Mesendoderm (in vitro differentiated cells): ENCODE measurements at regions not wholly inside any gene's neighbourhood (a gene's known extent, or its start where the extent isn't known, plus 50 kb on each side); places are given as distances from the start of the nearest gene placed in this dataset.

Experiments used
- DNase-seq: peaks from one replicate; pipeline ENCODE4 v3.0.0; 2013
- H2AK5ac ChIP-seq: 2 replicates; pipeline ENCODE4 v1.6.1; 2013; ENCODE audit warnings: low read length, inconsistent platforms
- H2BK120ac ChIP-seq: 2 replicates; pipeline ENCODE4 v1.6.1; 2013; ENCODE audit warnings: low read depth, mild to moderate bottlenecking, low read length, moderate library complexity, mixed read lengths
- H2BK15ac ChIP-seq: replicated peaks from 2 replicates; pipeline ENCODE4 v1.6.1; 2013; ENCODE audit warnings: low read depth, mild to moderate bottlenecking, moderate library complexity
- H2BK5ac ChIP-seq: 2 replicates; pipeline ENCODE4 v1.6.1; 2013; ENCODE audit warnings: low read length, inconsistent platforms
- H3K18ac ChIP-seq: 2 replicates; pipeline ENCODE4 v1.6.1; 2013; ENCODE audit warnings: mild to moderate bottlenecking, low read length, mixed read lengths
- H3K23ac ChIP-seq: one replicate; pipeline ENCODE4 v1.6.1; 2013; ENCODE audit warnings: low read length
- H3K27ac ChIP-seq: 2 replicates; pipeline ENCODE4 v1.5.1; 2013; ENCODE audit warnings: low read depth, mild to moderate bottlenecking, inconsistent platforms, low read length, moderate library complexity
- H3K27me3 ChIP-seq: 2 replicates; pipeline ENCODE4 v1.6.1; 2013; ENCODE audit warnings: low read length, control low read depth, mild to moderate bottlenecking, inconsistent platforms; ENCODE audit not compliant: insufficient read depth, poor library complexity
- H3K36me3 ChIP-seq: 2 replicates; pipeline ENCODE4 v1.6.1; 2013; ENCODE audit warnings: low read length, inconsistent platforms; ENCODE audit not compliant: control insufficient read depth, insufficient read depth
- H3K4ac ChIP-seq: one replicate; pipeline ENCODE4 v1.6.1; 2013; ENCODE audit warnings: low read depth, mild to moderate bottlenecking, low read length, moderate library complexity
- H3K4me1 ChIP-seq: 2 replicates; pipeline ENCODE4 v1.6.1; 2013; ENCODE audit warnings: low read depth, low read length, inconsistent platforms; ENCODE audit not compliant: control insufficient read depth
- H3K4me2 ChIP-seq: 2 replicates; pipeline ENCODE4 v1.6.1; 2013; ENCODE audit warnings: low read length
- H3K4me3 ChIP-seq: 2 replicates; pipeline ENCODE4 v1.5.1; 2013; ENCODE audit warnings: mild to moderate bottlenecking, low read length
- H3K56ac ChIP-seq: one replicate; pipeline ENCODE4 v1.6.1; 2013; ENCODE audit warnings: low read length
- H3K79me1 ChIP-seq: 2 replicates; pipeline ENCODE4 v1.6.1; 2013; ENCODE audit warnings: low read length, inconsistent platforms
- H3K79me2 ChIP-seq: 2 replicates; pipeline ENCODE4 v1.6.1; 2013; ENCODE audit warnings: mild to moderate bottlenecking, low read length; ENCODE audit not compliant: control insufficient read depth, insufficient read depth
- H3K9ac ChIP-seq: 2 replicates; pipeline ENCODE4 v1.6.1; 2013; ENCODE audit warnings: low read length, inconsistent platforms
- H4K5ac ChIP-seq: one replicate; pipeline ENCODE4 v1.6.1; 2013; ENCODE audit warnings: low read length
- H4K8ac ChIP-seq: one replicate; pipeline ENCODE4 v1.6.1; 2013; ENCODE audit warnings: low read depth, mild to moderate bottlenecking, control low read depth, low read length, moderate library complexity
- WGBS: extraction: QIAGEN DNeasy Blood & Tissue Kit; methylation state at CpG from one replicate; pipeline ENCODE4 v1.1.7; 2013; ENCODE audit warnings: low lambda C conversion rate, missing lambda C conversion rate; ENCODE audit not compliant: insufficient coverage; ENCODE audit errors: extremely low coverage; 5-methylcytosine and 5-hydroxymethylcytosine counted together

- Histone ChIP-seq H3K4ac (no peak overlapping the region), H3K36me3 (no peaks in the 10 kb centered on the region), H3K27ac (no peak overlapping the region), H4K8ac (no peak overlapping the region), H2BK120ac (no peak overlapping the region), H2BK15ac (no peak overlapping the region), H3K4me1 (no peaks in the 10 kb centered on the region), H3K23ac (no peak overlapping the region), H3K79me1 (no peaks in the 10 kb centered on the region), H3K27me3 (no peaks in the 10 kb centered on the region), H3K79me2 (no peaks in the 10 kb centered on the region), H3K9ac (no peak overlapping the region), H2AK5ac (no peak overlapping the region), H3K4me3 (no peak overlapping the region), H2BK5ac (no peak overlapping the region), H3K56ac (no peak overlapping the region), H4K5ac (no peak overlapping the region), H3K18ac (no peak overlapping the region), H3K4me2 (no peak overlapping the region)
- no CpG with 5 or more reads among the region's 2 CpGs for WGBS
- peak; percentile 78 for DNase-seq
Observed at GRCh38 chr12:45543887-45544286, 185.6 kb upstream of the ARID2 start.

GRCh38 chr12:45546545-45546944 is 183.0 kb upstream of the ARID2 start:
- Histone ChIP-seq H3K4me3 (no peak overlapping the region), H4K5ac (no peak overlapping the region), H3K79me2 (no peaks in the 10 kb centered on the region), H3K18ac (no peak overlapping the region), H2BK5ac (no peak overlapping the region), H3K27ac (no peak overlapping the region), H3K4ac (no peak overlapping the region), H3K36me3 (no peaks in the 10 kb centered on the region), H3K23ac (no peak overlapping the region), H3K4me2 (no peak overlapping the region), H3K56ac (no peak overlapping the region), H2AK5ac (no peak overlapping the region), H3K9ac (no peak overlapping the region), H2BK120ac (no peak overlapping the region), H4K8ac (no peak overlapping the region), H3K27me3 (no peaks in the 10 kb centered on the region), H3K79me1 (no peaks in the 10 kb centered on the region), H2BK15ac (no peak overlapping the region), H3K4me1 (no peaks in the 10 kb centered on the region)
- DNase-seq: no peak
- no CpG with 5 or more reads among the region's 2 CpGs for WGBS

GRCh38 chr12:45547132-45547531 is 182.4 kb upstream of the ARID2 start:
- no peak overlapping the region for H3K4ac ChIP-seq
- H4K8ac ChIP-seq: no peak overlapping the region
- H2BK15ac ChIP-seq: no peak overlapping the region
- no peak overlapping the region for H3K18ac ChIP-seq
- H2BK5ac ChIP-seq: no peak overlapping the region
- no peaks in the 10 kb centered on the region for H3K79me1 ChIP-seq
- no peak overlapping the region for H3K27ac ChIP-seq
- H3K36me3 ChIP-seq: no peaks in the 10 kb centered on the region
- no peak overlapping the region for H3K56ac ChIP-seq
- DNase-seq: peak; percentile 88
- no peak overlapping the region for H2BK120ac ChIP-seq
- H3K4me1 ChIP-seq: no peaks in the 10 kb centered on the region
- no peaks in the 10 kb centered on the region for H3K79me2 ChIP-seq
- WGBS: no CpG with 5 or more reads among the region's 1 CpG
- no peak overlapping the region for H2AK5ac ChIP-seq
- H3K27me3 ChIP-seq: no peaks in the 10 kb centered on the region
- H3K9ac ChIP-seq: no peak overlapping the region
- H3K23ac ChIP-seq: no peak overlapping the region
- H3K4me3 ChIP-seq: no peak overlapping the region
- no peak overlapping the region for H3K4me2 ChIP-seq
- no peak overlapping the region for H4K5ac ChIP-seq

GRCh38 chr12:45547822-45548221 is 181.7 kb upstream of the ARID2 start:
- no peak overlapping the region for H3K4me2 ChIP-seq
- DNase-seq: no peak

DNA sequence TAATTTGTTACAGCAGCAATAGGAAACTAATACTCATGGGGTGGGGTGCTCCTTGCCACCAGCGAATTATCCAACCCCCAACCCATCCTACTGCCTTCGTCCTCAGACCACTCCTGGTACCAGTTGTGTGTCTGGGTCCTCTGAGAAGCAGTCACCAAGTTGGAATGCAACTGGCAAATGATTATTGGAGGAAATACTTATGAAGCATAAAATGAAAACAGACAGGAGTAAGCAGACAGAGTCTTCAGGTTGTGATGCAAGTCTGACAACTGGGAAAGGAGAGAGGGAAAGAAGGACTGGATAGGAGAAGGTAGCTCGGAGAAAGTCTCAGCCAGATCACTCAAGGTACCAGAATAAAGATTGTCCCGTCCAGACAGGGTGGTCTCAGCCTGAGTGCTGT is 181.1 kb upstream of the ARID2 start:
- Histone ChIP-seq H2BK5ac (no peak overlapping the region), H3K79me2 (no peaks in the 10 kb centered on the region), H3K4me1 (no peaks in the 10 kb centered on the region), H2BK120ac (no peak overlapping the region), H4K5ac (no peak overlapping the region), H4K8ac (no peak overlapping the region), H3K27me3 (no peaks in the 10 kb centered on the region), H3K36me3 (no peaks in the 10 kb centered on the region), H3K18ac (no peak overlapping the region), H3K4me2 (no peak overlapping the region), H3K4me3 (no peak overlapping the region), H3K23ac (no peak overlapping the region), H2AK5ac (no peak overlapping the region), H3K27ac (no peak overlapping the region), H2BK15ac (peak overlapping the region; percentile 45), H3K9ac (no peak overlapping the region), H3K4ac (no peak overlapping the region), H3K79me1 (no peaks in the 10 kb centered on the region), H3K56ac (no peak overlapping the region)
- no peak for DNase-seq
- WGBS: no CpG with 5 or more reads among the region's 4 CpGs

More at GRCh38 chr12:45547822-45548221, 181.7 kb upstream of the ARID2 start:
- Histone ChIP-seq H3K4me3 (no peak overlapping the region), H3K4ac (no peak overlapping the region), H3K27ac (no peak overlapping the region), H3K79me1 (no peaks in the 10 kb centered on the region), H3K56ac (no peak overlapping the region), H2BK5ac (no peak overlapping the region), H3K23ac (no peak overlapping the region), H3K9ac (no peak overlapping the region), H3K18ac (no peak overlapping the region), H2BK120ac (no peak overlapping the region), H3K36me3 (no peaks in the 10 kb centered on the region), H4K5ac (no peak overlapping the region), H2AK5ac (no peak overlapping the region), H4K8ac (no peak overlapping the region), H3K79me2 (no peaks in the 10 kb centered on the region), H2BK15ac (no peak overlapping the region), H3K27me3 (no peaks in the 10 kb centered on the region), H3K4me1 (no peaks in the 10 kb centered on the region)
- WGBS: no CpG with 5 or more reads among the region's 1 CpG

- no peak overlapping the region for H3K23ac ChIP-seq
- H3K27ac ChIP-seq: no peak overlapping the region
- no peak overlapping the region for H3K9ac ChIP-seq
- H2BK15ac ChIP-seq: no peak overlapping the region
- H2AK5ac ChIP-seq: no peak overlapping the region
- no peak overlapping the region for H2BK120ac ChIP-seq
- H2BK5ac ChIP-seq: no peak overlapping the region
- H3K79me2 ChIP-seq: no peaks in the 10 kb centered on the region
- no peaks in the 10 kb centered on the region for H3K36me3 ChIP-seq
- no peak overlapping the region for H3K4me2 ChIP-seq
- H3K27me3 ChIP-seq: no peaks in the 10 kb centered on the region
- no peak overlapping the region for H3K4ac ChIP-seq
- no peak overlapping the region for H4K5ac ChIP-seq
- H3K4me3 ChIP-seq: no peak overlapping the region
- no peak overlapping the region for H3K18ac ChIP-seq
- H3K4me1 ChIP-seq: no peaks in the 10 kb centered on the region
- no CpG with 5 or more reads among the region's 4 CpGs for WGBS
- no peaks in the 10 kb centered on the region for H3K79me1 ChIP-seq
- no peak overlapping the region for H4K8ac ChIP-seq
- no peak overlapping the region for H3K56ac ChIP-seq
- peak; percentile 14 for DNase-seq
Observed at GRCh38 chr12:45549337-45549902, 180.1 kb upstream of the ARID2 start.
